ENCODE measurements at regions not wholly inside any gene's neighbourhood (a gene's known extent, or its start where the extent isn't known, plus 50 kb on each side); places are given as distances from the start of the nearest gene placed in this dataset.

DNA sequence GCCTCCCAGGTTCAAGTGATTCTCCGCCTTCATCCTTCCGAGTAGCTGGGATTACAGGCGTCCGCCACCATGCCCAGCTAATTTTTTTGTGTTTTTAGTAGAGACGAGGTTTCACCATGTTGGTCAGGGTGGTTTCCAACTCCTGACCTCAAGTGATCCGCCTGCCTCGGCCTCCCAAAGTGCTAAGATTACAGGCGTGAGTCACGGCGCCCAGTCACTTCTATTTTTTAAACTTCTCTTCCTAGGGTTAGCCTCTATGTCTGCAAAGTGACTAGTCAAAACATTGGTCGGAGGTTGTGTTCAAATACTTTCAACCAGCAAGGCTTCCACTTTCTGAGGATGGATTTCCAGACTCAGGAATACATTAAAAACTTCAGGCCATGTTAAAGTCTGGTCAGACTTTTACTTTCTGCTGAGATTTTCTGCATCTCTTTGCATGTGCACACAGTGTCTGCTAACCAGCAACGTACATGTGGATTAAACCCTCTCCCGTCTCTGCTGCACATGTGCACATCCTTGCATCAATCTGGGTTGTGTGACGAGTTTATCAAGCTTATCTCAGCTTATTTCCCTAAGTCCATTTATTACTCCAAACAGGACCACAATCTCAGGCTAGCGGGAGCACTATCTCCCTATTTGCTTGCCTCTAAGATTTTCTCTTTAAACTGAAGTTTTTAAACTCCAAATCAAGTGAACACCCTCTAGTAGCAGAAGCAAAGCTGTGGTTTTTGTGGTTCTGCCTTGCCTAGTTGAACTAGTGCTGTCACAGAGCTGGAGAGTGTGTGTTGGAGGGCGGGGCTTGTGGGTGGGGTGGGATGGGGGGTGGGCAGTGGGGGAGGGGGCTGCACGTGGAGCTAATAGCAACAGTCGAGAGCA, 525.2 kb upstream of the GOT2 start:
- TF ChIP-seq, protein P1, sequence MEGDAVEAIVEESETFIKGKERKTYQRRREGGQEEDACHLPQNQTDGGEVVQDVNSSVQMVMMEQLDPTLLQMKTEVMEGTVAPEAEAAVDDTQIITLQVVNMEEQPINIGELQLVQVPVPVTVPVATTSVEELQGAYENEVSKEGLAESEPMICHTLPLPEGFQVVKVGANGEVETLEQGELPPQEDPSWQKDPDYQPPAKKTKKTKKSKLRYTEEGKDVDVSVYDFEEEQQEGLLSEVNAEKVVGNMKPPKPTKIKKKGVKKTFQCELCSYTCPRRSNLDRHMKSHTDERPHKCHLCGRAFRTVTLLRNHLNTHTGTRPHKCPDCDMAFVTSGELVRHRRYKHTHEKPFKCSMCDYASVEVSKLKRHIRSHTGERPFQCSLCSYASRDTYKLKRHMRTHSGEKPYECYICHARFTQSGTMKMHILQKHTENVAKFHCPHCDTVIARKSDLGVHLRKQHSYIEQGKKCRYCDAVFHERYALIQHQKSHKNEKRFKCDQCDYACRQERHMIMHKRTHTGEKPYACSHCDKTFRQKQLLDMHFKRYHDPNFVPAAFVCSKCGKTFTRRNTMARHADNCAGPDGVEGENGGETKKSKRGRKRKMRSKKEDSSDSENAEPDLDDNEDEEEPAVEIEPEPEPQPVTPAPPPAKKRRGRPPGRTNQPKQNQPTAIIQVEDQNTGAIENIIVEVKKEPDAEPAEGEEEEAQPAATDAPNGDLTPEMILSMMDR (IDR thresholded peaks at IDR 0.05; ENCODE audit: insufficient read depth, low read length, severe bottlenecking), result no peak
- no peak overlapping the region for H3K4me3 ChIP-seq (ENCODE audit: low read depth, low read length)
- H3K36me3 ChIP-seq (ENCODE audit: control insufficient read depth, insufficient read depth, low read length), result no peaks in the 10 kb centered on the region
- FAIRE-seq (no peak), DNase-seq (ENCODE audit: low read depth) (no peak)
- no peaks in the 10 kb centered on the region for H3K27me3 ChIP-seq (ENCODE audit: control insufficient read depth, insufficient read depth, low read length)

DNA sequence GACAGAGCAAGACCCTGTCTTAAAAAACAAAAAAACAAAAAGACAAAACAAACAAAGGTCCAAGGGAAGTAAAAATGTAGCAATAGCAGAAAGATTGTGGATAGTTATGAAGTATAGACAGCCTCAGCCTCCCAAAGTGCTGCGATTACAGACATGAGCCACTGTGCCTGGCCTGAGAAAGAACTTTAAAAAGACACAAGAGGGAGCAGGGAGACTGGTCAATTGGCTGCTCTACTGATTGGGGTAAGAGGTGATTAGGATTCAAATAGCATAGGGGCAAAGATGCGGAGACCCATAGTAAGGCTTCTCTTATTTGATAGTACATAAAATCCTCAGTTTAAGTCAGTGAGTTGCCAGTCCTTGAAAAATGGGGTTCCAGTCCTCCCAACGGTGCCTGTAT, 518.2 kb upstream of the GOT2 start:
- FAIRE-seq (no peak), DNase-seq (ENCODE audit: low read depth) (no peak)
- H3K36me3 ChIP-seq (ENCODE audit: control insufficient read depth, insufficient read depth, low read length), result no peaks in the 10 kb centered on the region
- TF ChIP-seq, protein P1 (IDR thresholded peaks at IDR 0.05; ENCODE audit: insufficient read depth, low read length, severe bottlenecking), result no peak
- no peak overlapping the region for H3K4me3 ChIP-seq (ENCODE audit: low read depth, low read length)
- no peaks in the 10 kb centered on the region for H3K27me3 ChIP-seq (ENCODE audit: control insufficient read depth, insufficient read depth, low read length)

DNA sequence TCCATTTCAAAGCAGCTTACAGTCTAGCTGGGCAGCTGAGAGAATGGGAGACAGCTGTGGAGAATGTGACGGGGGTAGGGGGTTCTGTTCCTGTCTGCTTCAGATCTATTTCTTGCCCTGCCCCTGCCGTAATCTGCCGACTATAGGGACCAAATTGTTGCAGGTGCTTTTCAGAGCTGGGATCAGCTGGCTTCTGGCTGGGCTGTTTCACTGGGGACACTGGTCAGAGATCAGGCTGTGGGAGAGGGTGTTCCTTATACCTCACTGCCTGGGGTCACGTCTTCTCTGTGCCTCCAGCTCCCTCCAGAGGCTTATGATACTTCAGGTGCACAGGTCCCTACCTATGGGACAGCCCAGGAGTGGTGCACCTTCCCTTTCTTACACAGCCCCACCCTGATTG, 514.9 kb upstream of the GOT2 start:
- Histone ChIP-seq H3K36me3 (ENCODE audit: control insufficient read depth, insufficient read depth, low read length) (no peaks in the 10 kb centered on the region), H3K4me3 (ENCODE audit: low read depth, low read length) (no peak overlapping the region), H3K27me3 (ENCODE audit: control insufficient read depth, insufficient read depth, low read length) (no peaks in the 10 kb centered on the region)
- FAIRE-seq (no peak), DNase-seq (ENCODE audit: low read depth) (no peak)
- TF ChIP-seq, protein P1 (IDR thresholded peaks at IDR 0.05; ENCODE audit: insufficient read depth, low read length, severe bottlenecking), result no peak

DNA sequence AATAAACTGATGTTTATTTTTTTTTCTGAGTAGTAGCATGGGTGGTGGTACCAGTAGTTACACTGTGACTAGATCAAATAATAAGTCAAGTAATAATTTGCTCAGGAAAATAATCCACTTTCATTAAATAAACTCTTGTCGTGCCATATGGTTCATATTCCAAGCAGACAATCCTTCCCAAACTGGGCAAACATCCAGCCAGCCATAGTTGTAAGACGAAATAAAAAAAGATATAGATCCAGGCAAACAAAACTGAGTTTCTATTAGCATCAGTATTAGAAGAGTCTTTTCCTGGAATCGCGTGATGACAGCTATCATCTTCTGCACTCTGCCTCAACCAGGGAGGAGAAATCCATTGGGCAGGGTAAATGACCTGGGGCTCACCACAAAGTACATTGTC, 508.4 kb upstream of the GOT2 start:
- DNase-seq (ENCODE audit: low read depth), result no peak
- no peak overlapping the region for H3K4me3 ChIP-seq (ENCODE audit: low read depth, low read length)
- FAIRE-seq, result no peak
- TF ChIP-seq, protein P1 (IDR thresholded peaks at IDR 0.05; ENCODE audit: insufficient read depth, low read length, severe bottlenecking), result no peak
- H3K27me3 ChIP-seq (ENCODE audit: control insufficient read depth, insufficient read depth, low read length), result no peaks in the 10 kb centered on the region
- H3K36me3 ChIP-seq (ENCODE audit: control insufficient read depth, insufficient read depth, low read length), result no peaks in the 10 kb centered on the region

DNA sequence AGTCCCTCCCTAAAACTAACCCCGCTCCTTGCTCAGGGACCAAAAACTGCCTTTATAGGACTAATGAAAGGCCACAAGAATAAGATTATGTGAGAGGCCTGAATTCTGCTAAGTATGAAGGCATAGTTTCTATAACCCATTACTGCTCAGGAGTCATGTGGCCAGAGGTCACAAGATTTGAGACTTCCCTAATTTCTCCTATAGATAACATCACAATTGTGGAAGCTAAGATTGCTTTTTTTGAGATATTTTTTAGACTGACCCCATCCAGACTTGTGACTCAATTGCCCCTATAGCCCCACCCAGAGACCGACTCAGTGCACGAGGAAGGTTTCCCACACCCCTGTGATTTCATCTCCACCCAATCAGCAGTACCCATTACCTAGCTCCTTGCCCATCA, 504.1 kb upstream of the GOT2 start:
- TF ChIP-seq, protein P1 (IDR thresholded peaks at IDR 0.05; ENCODE audit: insufficient read depth, low read length, severe bottlenecking), result no peak

More for the DNA sequence above, 504.1 kb upstream of the GOT2 start:
- no peak for FAIRE-seq
- DNase-seq (ENCODE audit: low read depth), result no peak
- H3K36me3 ChIP-seq (ENCODE audit: control insufficient read depth, insufficient read depth, low read length), result no peaks in the 10 kb centered on the region
- no peaks in the 10 kb centered on the region for H3K27me3 ChIP-seq (ENCODE audit: control insufficient read depth, insufficient read depth, low read length)
- H3K4me3 ChIP-seq (ENCODE audit: low read depth, low read length), result no peak overlapping the region

Data from bronchial epithelial cell (primary cell).